Activated CD4-positive, alpha-beta T cell treated with anti-CD3 and anti-CD28 coated beads, Interleukin-2, amount 10 ng/mL, durations not matched to agents 7 days and 5 days (primary cell): ENCODE measurements at regions not wholly inside any gene's neighbourhood (a gene's known extent, or its start where the extent isn't known, plus 50 kb on each side); places are given as distances from the start of the nearest gene placed in this dataset.
A peak's percentile ranks its signal among the peaks of the same experiment; 100 is the strongest.
"Not testable (repeated sequence)": the region's sequence is repeated elsewhere in the genome, so short reads cannot be mapped to it uniquely, and the experiment has no call there.

Experiments
- CTCF ChIA-PET: fragments of 350-600 bp; sonication (Branson Sonifier 250); formaldehyde crosslinking; loops from one replicate; lab custom pipeline; 2021; ENCODE audit warnings: antibody characterized with exemption; lab: Charles Lee
- POLR2A ChIA-PET: fragments of 350-600 bp; sonication (Branson Sonifier 250); formaldehyde crosslinking; loops from one replicate; lab custom pipeline; 2021; ENCODE audit warnings: antibody characterized with exemption; lab: Charles Lee
- DNase-seq: peaks from one replicate; pipeline ENCODE4 v3.0.0-alpha.2; 2020
- H3K27ac Mint-ChIP-seq: one replicate; pipeline ENCODE4 v1.8.0; 2021; ENCODE audit warnings: mild to moderate bottlenecking, moderate library complexity, mixed read lengths
- H3K27me3 Mint-ChIP-seq: one replicate; pipeline ENCODE4 v1.8.0; 2021; ENCODE audit warnings: mixed read lengths
- H3K36me3 Mint-ChIP-seq: one replicate; pipeline ENCODE4 v1.8.0; 2021; ENCODE audit warnings: low read depth, mixed read lengths
- H3K4me1 Mint-ChIP-seq: one replicate; pipeline ENCODE4 v1.8.0; 2021; ENCODE audit warnings: mixed read lengths
- H3K4me3 Mint-ChIP-seq: one replicate; pipeline ENCODE4 v1.8.0; 2021; ENCODE audit warnings: mild to moderate bottlenecking, moderate library complexity, mixed read lengths
- H3K9me3 Mint-ChIP-seq: one replicate; pipeline ENCODE4 v1.8.0; 2021; ENCODE audit warnings: mixed read lengths

DNA sequence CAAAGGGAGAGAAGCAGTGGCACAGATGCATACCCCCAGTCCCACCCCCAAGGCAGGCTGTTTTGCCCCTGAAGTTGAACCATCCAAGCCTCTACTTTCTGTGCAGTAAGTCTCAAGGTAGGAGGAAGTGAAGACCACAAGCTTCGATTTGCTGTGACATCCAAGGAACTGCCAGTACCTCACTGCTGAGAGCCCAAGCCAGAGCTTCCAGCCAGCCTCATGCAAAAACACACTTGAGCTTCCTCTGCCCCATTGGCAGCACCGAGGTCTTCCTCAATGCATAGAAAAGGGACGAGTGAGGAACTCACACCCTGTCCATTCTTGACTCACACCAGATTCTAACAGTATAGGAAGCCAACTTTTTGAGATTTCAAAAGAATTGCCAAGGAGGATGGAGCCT is 311.7 kb downstream of the BCL2L11 start:
- POLR2A ChIA-PET, H3K9me3 Mint-ChIP-seq: not testable (repeated sequence)
- peak overlapping the region; percentile 36 for H3K27ac Mint-ChIP-seq

DNA sequence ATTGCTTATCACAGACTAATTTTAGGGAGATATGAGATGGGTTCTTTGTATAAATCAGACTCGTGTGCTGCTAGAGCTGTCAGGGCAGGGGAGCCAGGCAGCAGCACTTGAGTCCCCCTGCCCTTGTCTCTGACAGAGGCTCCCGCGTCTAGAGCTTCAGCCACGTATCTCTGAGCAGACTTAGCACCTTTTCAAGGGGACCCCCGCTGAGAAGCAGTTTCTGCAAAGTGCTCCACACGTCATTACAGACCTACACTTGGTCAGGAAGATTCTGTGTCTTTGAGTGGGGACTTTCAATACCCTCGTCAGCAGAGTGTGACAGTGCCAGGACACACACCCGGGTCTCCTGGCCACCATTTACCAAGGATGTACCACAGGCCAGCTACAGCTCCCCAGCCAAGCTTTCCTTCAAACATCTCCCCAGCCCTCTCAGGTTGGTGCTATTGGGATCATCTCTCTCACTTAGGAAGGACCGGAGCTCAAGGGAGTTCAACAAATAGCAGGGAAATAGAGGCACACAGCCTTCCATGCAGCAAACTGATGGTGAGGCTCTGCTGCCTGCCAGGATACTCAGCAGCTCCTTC is 312.3 kb downstream of the BCL2L11 start:
- CTCF ChIA-PET, POLR2A ChIA-PET, H3K27ac Mint-ChIP-seq, H3K27me3 Mint-ChIP-seq, H3K36me3 Mint-ChIP-seq, H3K4me3 Mint-ChIP-seq, DNase-seq, H3K9me3 Mint-ChIP-seq: not testable (repeated sequence)
- H3K4me1 Mint-ChIP-seq, result peaks cover 19% of the 10 kb centered on the region

More for the DNA sequence above, 311.7 kb downstream of the BCL2L11 start:
- H3K4me3 Mint-ChIP-seq, CTCF ChIA-PET, DNase-seq, H3K36me3 Mint-ChIP-seq, H3K27me3 Mint-ChIP-seq: not testable (repeated sequence)
- H3K4me1 Mint-ChIP-seq, result peaks cover 19% of the 10 kb centered on the region

DNA sequence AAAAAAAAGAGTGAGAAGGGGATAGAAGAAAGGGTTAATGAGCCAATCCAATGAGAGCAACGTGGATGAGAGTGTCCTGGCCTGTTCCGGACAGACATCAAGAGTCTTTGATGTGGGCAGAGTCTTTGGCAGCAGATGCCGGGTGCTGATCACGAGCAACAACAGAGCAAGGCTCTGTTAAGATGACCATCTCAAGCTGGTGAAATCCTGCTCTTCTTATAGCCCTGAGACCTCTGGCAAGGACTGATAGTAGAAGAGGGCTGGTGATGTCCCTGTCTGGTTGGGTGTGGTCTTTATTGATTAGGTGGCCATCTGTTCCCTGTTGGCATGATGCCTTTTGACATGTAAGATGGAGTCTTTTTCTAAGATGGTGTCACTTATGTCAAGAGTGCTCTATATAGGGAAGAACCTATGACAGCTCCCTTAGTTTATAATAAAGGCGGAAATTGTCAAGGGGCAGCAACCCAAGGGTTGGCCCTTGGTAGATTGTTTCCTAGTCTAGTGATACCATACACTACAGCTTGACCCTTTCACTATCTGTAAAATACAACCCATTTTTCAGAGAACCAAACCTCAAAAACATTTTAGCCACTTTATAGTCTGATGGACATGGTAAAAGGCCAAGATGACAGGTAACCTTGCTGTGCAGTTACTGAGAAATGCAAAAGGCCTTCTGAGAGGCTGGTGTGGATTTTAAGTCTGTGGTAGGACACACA is 313.3 kb downstream of the BCL2L11 start:
- H3K27ac Mint-ChIP-seq, H3K27me3 Mint-ChIP-seq, H3K9me3 Mint-ChIP-seq, CTCF ChIA-PET, H3K4me3 Mint-ChIP-seq, DNase-seq, POLR2A ChIA-PET, H3K36me3 Mint-ChIP-seq: not testable (repeated sequence)
- H3K4me1 Mint-ChIP-seq, result peaks cover 15% of the 10 kb centered on the region

DNA sequence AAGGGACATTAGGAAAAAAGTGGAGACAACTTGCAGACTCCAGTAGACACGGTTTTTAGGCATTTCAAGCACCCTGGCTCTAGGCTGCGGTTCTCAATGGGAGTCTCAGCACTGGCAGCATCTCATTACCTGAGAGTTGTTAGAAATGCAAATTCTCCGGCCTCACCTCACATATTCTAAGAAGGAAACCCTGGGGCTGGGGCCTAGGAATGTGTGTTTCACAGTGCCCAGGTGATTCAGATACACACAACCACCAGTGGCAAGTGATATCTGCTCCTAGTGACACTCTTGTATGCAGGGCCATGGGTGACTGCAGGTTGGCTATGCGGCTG is 313.9 kb downstream of the BCL2L11 start:
- H3K27me3 Mint-ChIP-seq, DNase-seq, POLR2A ChIA-PET, H3K9me3 Mint-ChIP-seq, H3K4me3 Mint-ChIP-seq, CTCF ChIA-PET, H3K36me3 Mint-ChIP-seq, H3K27ac Mint-ChIP-seq: not testable (repeated sequence)
- peaks cover 12% of the 10 kb centered on the region for H3K4me1 Mint-ChIP-seq

DNA sequence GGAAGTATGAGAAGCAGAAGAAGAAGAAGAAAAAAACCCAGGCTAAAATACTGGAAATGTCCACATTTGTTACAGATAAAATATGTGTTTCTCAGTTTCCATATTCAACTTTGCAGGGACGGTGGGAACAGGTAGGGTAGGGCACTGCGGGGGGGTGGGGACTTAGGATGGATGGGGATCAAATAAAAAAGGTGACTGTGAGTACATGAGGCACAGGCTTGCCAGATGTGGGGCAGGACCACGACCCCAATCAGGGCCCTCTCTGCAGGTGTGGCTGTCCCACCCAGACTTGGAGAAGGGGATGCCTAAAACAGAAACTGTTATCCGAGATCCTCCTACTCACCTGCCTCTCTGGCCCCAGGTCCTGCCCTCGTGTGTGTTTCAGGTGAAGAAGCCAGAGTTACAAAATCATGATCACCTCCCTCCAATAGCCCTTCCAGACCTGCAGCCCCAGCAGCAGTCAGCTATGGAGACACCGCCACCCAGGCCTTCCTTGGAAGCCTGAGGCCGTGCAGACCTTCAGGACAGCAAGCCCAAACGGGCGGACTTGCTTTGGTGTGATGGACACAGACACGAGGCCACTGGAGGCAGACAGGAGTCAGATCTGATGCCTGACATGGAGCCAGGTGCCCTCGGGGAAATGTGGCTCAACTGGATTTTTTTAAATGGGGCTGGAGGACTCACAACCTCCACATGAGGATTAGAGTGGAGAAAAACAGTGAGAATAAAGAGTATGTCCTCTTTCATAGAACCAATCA is 315.0 kb downstream of the BCL2L11 start:
- H3K27me3 Mint-ChIP-seq, POLR2A ChIA-PET, CTCF ChIA-PET, H3K4me3 Mint-ChIP-seq, H3K36me3 Mint-ChIP-seq, H3K9me3 Mint-ChIP-seq, DNase-seq, H3K27ac Mint-ChIP-seq: not testable (repeated sequence)
- peaks cover 13% of the 10 kb centered on the region for H3K4me1 Mint-ChIP-seq

DNA sequence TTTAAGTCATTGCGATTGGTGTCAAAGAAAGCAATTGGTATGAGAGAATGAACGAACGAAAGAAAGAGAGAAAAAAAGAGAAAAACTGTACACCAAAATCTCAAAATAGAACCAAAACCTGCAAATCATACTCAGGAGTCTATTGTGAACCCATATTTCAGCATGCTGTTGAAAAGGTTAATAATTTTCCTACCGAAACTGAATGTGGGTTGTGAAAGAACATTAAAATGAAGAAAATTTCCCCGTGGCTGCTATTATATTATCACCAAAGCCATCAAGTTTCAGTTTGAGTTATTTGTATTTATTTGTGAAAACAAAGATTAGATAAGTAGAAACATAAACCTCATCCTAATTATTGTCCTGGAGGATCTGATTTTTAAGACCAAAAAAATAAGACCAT is 315.7 kb downstream of the BCL2L11 start:
- peaks cover 13% of the 10 kb centered on the region for H3K4me1 Mint-ChIP-seq
- H3K36me3 Mint-ChIP-seq, H3K4me3 Mint-ChIP-seq, H3K27ac Mint-ChIP-seq, DNase-seq, H3K9me3 Mint-ChIP-seq, H3K27me3 Mint-ChIP-seq, CTCF ChIA-PET, POLR2A ChIA-PET: not testable (repeated sequence)

DNA sequence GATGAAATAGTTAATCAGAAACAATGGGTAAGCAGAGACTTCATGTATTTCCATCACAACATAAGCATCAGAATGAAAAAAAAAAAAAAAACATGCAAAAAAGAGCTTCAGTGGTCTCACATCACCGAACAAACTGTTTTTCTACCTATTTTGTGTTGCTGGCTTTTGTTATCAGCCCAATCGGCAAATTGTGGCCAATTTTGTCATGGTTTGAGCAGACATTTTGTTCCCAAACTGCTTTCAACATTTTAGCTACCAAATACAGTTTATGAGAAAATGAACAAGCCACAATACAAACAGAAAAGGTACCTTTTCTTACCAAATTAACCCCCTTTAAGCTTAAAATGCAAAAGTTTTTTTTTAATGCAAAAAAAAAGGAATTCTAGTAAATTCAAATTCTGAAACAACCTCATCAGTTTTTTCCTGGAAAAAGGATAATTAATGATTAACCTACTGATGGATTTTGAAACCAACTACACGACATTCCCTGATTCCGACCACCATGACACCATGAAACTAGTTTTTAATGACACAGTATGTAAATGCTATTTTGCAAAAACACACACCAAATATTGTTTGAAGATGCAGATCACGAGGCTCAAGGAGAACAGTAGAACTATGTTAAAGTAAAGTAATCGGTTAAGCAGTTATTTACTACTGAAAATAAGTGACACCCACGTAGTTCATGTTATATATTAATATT is 316.7 kb downstream of the BCL2L11 start:
- peaks cover 11% of the 10 kb centered on the region for H3K4me1 Mint-ChIP-seq
- H3K27me3 Mint-ChIP-seq, H3K27ac Mint-ChIP-seq, CTCF ChIA-PET, DNase-seq, POLR2A ChIA-PET, H3K4me3 Mint-ChIP-seq, H3K36me3 Mint-ChIP-seq, H3K9me3 Mint-ChIP-seq: not testable (repeated sequence)

DNA sequence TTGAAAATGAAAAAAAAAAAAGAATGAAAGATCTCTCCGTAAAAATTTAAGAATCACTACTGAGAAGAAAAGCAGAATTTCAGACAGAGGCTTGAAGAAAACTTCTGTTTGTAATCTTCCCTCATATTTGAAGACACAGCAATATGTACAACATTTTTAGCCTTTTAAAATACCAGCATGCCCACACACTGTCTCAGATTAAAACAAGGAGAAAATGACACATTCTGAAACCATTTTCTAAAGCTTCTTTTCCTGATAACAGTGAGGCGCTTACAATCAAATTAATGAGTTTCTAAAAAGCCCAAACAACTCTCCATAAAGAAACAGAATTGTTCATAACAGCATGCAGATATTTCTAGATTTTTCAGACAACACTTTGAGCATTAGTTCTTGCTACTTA is 317.4 kb downstream of the BCL2L11 start:
- CTCF ChIA-PET, result not testable (repeated sequence)

DNA sequence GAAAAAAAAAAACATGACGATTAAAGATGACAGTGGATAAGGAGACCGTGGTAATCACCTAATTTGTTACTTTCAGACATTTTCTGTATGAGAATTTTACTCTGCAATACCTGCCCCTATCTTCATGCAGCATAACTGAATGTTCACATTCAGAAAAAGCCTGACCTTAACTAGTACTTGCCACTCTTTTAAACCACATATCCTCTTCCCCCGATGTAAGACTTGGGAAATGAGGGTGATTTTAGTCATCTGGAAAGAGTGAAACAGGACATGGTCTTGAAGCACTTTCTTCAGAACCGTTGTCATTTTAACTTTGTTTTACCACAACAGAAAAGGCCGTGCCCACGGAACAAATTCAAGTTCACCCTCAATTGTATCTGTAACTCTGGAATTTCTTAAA is 318.5 kb downstream of the BCL2L11 start:
- H3K36me3 Mint-ChIP-seq, H3K4me1 Mint-ChIP-seq, POLR2A ChIA-PET, H3K4me3 Mint-ChIP-seq, DNase-seq, H3K27me3 Mint-ChIP-seq, H3K9me3 Mint-ChIP-seq, CTCF ChIA-PET, H3K27ac Mint-ChIP-seq: not testable (repeated sequence)

More for the DNA sequence above, 317.4 kb downstream of the BCL2L11 start:
- H3K36me3 Mint-ChIP-seq, POLR2A ChIA-PET, H3K9me3 Mint-ChIP-seq, H3K4me3 Mint-ChIP-seq, DNase-seq, H3K27me3 Mint-ChIP-seq, H3K27ac Mint-ChIP-seq, H3K4me1 Mint-ChIP-seq: not testable (repeated sequence)

DNA sequence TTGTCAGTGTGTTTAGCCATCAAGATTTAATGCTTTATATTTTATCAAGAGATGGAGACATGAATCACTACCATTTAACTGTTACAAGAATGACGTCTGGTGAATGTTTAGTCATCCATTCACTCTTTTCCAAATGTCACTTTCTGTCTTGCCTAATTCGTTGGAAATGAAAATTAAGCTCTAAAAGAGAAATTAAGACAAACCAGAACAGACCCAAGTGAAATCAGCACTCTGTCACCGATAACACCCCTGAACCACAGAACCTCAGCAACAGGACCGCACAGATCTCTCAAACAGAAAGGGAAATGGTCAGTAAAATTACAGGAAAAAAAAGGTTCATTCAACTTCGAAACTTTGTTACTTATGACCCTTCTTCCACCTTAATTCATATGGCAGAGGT is 320.9 kb downstream of the BCL2L11 start:
- DNase-seq, H3K4me3 Mint-ChIP-seq, H3K9me3 Mint-ChIP-seq, POLR2A ChIA-PET, H3K36me3 Mint-ChIP-seq, H3K27ac Mint-ChIP-seq, CTCF ChIA-PET, H3K4me1 Mint-ChIP-seq, H3K27me3 Mint-ChIP-seq: not testable (repeated sequence)

DNA sequence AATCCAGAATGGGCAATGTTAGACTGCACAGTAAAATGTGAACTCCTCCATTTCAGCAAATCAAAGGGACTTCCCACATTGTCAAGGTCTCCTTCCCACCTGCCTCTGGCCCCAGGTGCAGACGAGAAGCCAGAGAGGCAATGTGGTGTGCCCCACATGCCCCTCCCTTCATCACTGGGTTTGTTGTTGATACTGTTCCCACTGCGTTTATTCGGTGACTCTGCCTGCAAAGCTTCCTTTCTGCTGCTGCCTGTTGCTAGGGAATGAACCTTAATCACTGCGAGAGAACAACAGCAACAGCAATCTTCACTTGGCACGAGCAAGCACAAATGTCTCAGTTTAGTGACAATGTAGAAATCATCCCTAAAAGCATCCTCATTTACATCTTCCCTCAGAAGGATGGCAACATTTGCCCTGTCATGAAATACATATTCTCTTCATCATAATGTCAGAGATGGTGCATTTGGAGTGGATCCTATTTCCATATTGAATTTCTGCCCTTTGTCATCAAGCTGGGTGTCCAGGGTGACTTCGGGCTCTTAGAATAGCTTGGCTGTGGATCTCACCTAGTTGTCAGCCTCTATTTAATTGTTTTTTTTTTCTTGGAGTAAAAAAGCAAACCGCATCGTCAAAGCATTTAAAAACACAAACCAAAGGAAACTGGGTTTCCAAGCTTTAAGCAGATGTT is 322.2 kb downstream of the BCL2L11 start:
- H3K27ac Mint-ChIP-seq, result not testable (repeated sequence)

DNA sequence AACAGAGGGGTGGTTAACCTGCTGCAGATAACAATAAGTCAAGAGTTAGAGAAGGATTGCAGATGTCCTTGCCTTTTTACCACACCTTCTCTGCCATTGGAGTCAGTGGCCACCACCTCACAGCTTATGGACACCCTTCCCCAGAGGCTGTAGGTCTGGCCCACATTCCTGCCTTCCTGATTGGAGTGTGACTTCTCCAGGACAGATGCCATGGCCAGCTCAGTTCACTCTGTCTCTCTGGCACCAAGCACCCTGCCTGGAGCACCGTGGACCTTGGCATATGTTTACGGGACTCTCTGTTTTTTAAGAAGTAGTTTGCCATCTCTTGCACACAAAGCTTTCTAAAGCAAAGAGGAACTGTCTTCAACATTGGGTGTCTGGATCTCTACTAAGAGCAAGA is 323.8 kb downstream of the BCL2L11 start:
- H3K9me3 Mint-ChIP-seq, H3K36me3 Mint-ChIP-seq, H3K4me3 Mint-ChIP-seq, H3K27ac Mint-ChIP-seq, H3K4me1 Mint-ChIP-seq, POLR2A ChIA-PET, DNase-seq, CTCF ChIA-PET, H3K27me3 Mint-ChIP-seq: not testable (repeated sequence)

More for the DNA sequence above, 322.2 kb downstream of the BCL2L11 start:
- POLR2A ChIA-PET, H3K36me3 Mint-ChIP-seq, H3K4me3 Mint-ChIP-seq, H3K9me3 Mint-ChIP-seq, H3K4me1 Mint-ChIP-seq, DNase-seq, H3K27me3 Mint-ChIP-seq, CTCF ChIA-PET: not testable (repeated sequence)
